ENCODE measurements at regions not wholly inside any gene's neighbourhood (a gene's known extent, or its start where the extent isn't known, plus 50 kb on each side); places are given as distances from the start of the nearest gene placed in this dataset.

DNA sequence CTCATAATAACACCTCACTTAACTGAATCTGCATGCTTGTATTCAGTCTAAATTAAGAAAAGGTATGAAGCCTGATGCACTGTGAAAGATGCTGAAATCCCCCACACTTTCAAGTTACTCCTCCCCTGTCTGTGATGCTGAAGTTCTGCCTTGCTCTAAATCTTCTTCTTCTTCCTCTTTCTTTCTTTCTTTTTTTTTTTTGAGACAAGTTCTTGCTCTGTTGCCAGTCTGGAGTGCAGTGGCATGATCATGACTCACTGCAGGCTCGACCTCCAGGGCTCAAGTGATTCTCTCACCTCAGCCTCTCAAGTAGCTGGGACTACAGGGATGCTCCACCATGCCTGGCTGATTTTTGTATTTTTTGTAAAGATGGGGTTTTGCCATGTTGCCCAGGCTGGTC lies 231.0 kb upstream of the B3GALT2 start:
- TF ChIP-seq, protein P1, sequence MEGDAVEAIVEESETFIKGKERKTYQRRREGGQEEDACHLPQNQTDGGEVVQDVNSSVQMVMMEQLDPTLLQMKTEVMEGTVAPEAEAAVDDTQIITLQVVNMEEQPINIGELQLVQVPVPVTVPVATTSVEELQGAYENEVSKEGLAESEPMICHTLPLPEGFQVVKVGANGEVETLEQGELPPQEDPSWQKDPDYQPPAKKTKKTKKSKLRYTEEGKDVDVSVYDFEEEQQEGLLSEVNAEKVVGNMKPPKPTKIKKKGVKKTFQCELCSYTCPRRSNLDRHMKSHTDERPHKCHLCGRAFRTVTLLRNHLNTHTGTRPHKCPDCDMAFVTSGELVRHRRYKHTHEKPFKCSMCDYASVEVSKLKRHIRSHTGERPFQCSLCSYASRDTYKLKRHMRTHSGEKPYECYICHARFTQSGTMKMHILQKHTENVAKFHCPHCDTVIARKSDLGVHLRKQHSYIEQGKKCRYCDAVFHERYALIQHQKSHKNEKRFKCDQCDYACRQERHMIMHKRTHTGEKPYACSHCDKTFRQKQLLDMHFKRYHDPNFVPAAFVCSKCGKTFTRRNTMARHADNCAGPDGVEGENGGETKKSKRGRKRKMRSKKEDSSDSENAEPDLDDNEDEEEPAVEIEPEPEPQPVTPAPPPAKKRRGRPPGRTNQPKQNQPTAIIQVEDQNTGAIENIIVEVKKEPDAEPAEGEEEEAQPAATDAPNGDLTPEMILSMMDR (IDR thresholded peaks at IDR 0.05), result no peak
- no peak for TF ChIP-seq POLR2A (IDR thresholded peaks at IDR 0.05)
